ENCODE measurements at regions not wholly inside any gene's neighbourhood (a gene's known extent, or its start where the extent isn't known, plus 50 kb on each side); places are given as distances from the start of the nearest gene placed in this dataset.

GRCh38 chr11:15710580-15711275 lies 596.0 kb downstream of the INSC start:
- TF ChIP-seq POLR2A (IDR thresholded peaks at IDR 0.05; ENCODE audit: low read length) (no peak), GATA1 (IDR thresholded peaks at IDR 0.05; ENCODE audit: low read depth, low read length) (no peak)

Data from erythroblast (primary cell).